ENCODE measurements at regions not wholly inside any gene's neighbourhood (a gene's known extent, or its start where the extent isn't known, plus 50 kb on each side); places are given as distances from the start of the nearest gene placed in this dataset.
"Not testable (repeated sequence)": the region's sequence is repeated elsewhere in the genome, so short reads cannot be mapped to it uniquely, and the experiment has no call there.

DNA sequence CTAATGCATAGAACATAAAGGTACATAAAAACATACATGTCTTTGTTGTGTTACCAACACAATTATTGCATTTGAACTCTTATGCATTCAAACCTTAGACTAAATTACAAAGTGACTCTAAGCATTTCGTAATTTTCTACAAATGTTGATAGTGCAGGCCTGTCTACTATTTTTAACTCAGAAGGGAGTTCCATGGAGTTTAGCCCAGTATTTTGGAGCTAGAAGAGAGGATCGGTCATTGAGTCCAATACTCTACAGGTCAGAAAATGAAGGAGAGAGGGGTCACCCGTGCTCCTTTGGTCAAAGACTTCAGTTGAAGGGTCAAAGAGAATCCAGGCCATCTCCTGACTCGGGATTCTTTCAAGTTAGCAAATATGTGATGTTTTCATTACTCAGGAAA, 55.3 kb upstream of the SRRM3 start:
- in situ Hi-C loops (cut with HindIII; ENCODE audit: low sequenced_read_pairs), result no loop called here

DNA sequence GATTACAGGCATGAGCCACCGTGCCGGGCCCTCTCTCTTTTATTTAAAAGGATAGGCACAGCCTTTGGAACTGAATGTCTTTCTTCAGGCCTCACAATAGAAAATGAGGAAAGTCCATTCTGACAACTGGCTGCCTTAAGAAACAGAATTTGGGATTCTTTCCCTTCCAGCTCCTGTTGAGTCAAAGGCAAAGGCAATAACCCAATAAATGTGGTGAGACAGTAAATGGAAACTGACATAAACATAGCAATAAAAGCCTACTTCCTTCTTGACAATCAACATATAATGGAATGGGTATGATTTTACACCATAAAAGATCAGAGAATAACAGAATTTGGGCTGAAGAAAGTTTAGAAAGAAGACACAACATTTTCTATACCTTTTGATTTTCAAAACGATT, 52.7 kb upstream of the SRRM3 start:
- in situ Hi-C loops (cut with HindIII; ENCODE audit: low sequenced_read_pairs); DNase-seq (ENCODE audit: low spot score): not testable (repeated sequence)

More for the DNA sequence above, 55.3 kb upstream of the SRRM3 start:
- no peak for DNase-seq (ENCODE audit: low spot score)

DNA sequence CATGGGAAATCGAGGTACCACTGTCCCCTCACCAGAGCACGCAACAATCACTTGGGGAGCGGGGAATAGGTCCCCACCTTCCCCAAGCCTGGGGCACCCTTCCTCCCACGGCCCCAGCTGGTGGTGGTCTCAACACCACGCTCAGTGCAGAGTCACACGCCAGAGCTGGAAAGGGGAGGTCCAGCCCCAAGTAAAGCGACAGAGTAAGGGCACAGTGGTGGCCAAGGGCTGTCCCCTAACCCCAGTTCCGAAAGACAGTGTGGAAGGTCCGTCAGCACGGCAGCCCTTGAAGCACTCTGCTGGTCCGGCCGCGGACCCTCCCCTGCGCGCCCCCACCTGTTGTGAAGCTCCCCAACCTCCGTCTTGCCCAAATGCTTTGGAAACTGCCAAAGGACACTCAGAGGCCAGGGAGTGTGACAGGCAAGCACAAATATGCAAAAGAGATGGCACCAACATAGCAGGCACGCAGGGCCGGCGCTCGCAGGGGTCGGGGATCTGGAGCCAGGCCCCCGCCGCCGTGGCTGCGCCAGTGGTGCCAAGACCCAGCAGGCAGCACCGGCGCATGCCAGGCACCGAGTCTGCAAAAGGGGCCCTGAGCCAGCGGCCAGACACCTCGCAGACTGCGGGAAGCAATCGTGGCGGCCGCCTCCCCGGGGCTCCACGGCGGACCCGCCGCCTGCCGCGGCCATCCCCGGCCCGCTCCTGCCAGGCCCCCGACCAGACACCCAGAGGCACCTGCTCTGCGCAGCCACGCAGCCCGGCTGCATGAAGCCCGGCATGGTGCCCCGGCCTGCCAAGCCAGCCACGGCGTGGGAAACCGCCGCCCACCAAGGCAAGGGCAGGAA, 51.6 kb upstream of the SRRM3 start:
- in situ Hi-C loops (cut with HindIII; ENCODE audit: low sequenced_read_pairs), result no loop called here

More for the DNA sequence above, 51.6 kb upstream of the SRRM3 start:
- peak; percentile 58 for DNase-seq (ENCODE audit: low spot score)
